ENCODE measurements at regions not wholly inside any gene's neighbourhood (a gene's known extent, or its start where the extent isn't known, plus 50 kb on each side); places are given as distances from the start of the nearest gene placed in this dataset.
A peak's percentile ranks its signal among the peaks of the same experiment; 100 is the strongest.

- Histone ChIP-seq H3K4me3 (ENCODE audit: low read depth, low read length) (peak overlapping the region; percentile 17), H3K4me1 (ENCODE audit: control insufficient read depth, insufficient read depth, low read length) (peaks cover 31% of the 10 kb centered on the region), H3K27ac (ENCODE audit: extremely low read depth, low read depth, low read length) (peak overlapping the region; percentile 56), H3K9me3 (ENCODE audit: control insufficient read depth, insufficient read depth, low read depth, low read length) (no peaks in the 10 kb centered on the region), H3K36me3 (ENCODE audit: control insufficient read depth in 2 of 2, insufficient read depth in 1 of 2, low read length in 2 of 2) (no peaks in the 10 kb centered on the region)
- ChIA-PET CTCF (interaction anchor here (0.6 to 3.0 kb wide), 7 partner anchors 10 to 325 kb away, joined by 3 to 14 read pairs (median 6); no protein-coding TSS in a partner anchor), POLR2A (interaction anchor here (0.6 to 1.0 kb wide), 4 partner anchors 11 to 208 kb away, joined by 3 to 5 read pairs (median 4); no protein-coding TSS in a partner anchor)
- peak; percentile 59 for TF ChIP-seq GLIS1 (tag by site-specific recombination; IDR thresholded peaks at IDR 0.05)
- peak; percentile 53 for TF ChIP-seq ZBTB8A (tag by site-specific recombination; IDR thresholded peaks at IDR 0.05)
- peak; percentile 80 for TF ChIP-seq ZEB2 (tag by site-specific recombination; IDR thresholded peaks at IDR 0.05)
- 0 out of 2 replicates have a peak, but pooled peaks have one; percentile 36 for TF ChIP-seq ZFP69B (tag by site-specific recombination; IDR thresholded peaks at IDR 0.05)
- TF ChIP-seq ZBTB44 (tag by site-specific recombination; IDR thresholded peaks at IDR 0.05) = peak; percentile 26; the same call in 1 of the 2 replicates
- TF ChIP-seq, protein P1, sequence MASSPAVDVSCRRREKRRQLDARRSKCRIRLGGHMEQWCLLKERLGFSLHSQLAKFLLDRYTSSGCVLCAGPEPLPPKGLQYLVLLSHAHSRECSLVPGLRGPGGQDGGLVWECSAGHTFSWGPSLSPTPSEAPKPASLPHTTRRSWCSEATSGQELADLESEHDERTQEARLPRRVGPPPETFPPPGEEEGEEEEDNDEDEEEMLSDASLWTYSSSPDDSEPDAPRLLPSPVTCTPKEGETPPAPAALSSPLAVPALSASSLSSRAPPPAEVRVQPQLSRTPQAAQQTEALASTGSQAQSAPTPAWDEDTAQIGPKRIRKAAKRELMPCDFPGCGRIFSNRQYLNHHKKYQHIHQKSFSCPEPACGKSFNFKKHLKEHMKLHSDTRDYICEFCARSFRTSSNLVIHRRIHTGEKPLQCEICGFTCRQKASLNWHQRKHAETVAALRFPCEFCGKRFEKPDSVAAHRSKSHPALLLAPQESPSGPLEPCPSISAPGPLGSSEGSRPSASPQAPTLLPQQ (tag by site-specific recombination; IDR thresholded peaks at IDR 0.05) = peak; percentile 78
- TF ChIP-seq ZNF629 (tag by site-specific recombination; IDR thresholded peaks at IDR 0.05) = peak; percentile 85
- peak; percentile 86 for TF ChIP-seq FEZF1 (tag by site-specific recombination; IDR thresholded peaks at IDR 0.05)
- TF ChIP-seq ATF2 (tag by site-specific recombination; IDR thresholded peaks at IDR 0.05; ENCODE audit: low read depth) = peak; percentile 97
- peak; percentile 78 for TF ChIP-seq ZNF324 (tag by site-specific recombination; IDR thresholded peaks at IDR 0.05)
- TF ChIP-seq, protein P2, sequence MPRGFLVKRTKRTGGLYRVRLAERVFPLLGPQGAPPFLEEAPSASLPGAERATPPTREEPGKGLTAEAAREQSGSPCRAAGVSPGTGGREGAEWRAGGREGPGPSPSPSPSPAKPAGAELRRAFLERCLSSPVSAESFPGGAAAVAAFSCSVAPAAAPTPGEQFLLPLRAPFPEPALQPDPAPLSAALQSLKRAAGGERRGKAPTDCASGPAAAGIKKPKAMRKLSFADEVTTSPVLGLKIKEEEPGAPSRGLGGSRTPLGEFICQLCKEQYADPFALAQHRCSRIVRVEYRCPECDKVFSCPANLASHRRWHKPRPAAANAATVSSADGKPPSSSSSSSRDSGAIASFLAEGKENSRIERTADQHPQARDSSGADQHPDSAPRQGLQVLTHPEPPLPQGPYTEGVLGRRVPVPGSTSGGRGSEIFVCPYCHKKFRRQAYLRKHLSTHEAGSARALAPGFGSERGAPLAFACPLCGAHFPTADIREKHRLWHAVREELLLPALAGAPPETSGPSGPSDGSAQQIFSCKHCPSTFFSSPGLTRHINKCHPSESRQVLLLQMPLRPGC (tag by site-specific recombination; IDR thresholded peaks at IDR 0.05) = peak; percentile 30; the same call in 1 of the 2 replicates
- peak; percentile 70 for TF ChIP-seq ZNF398 (tag by site-specific recombination; IDR thresholded peaks at IDR 0.05)
- TF ChIP-seq ZBTB10 (tag by site-specific recombination; IDR thresholded peaks at IDR 0.05) = no peak
- peak; percentile 88 for TF ChIP-seq TRIM28 (IDR thresholded peaks at IDR 0.05; ENCODE audit: borderline replicate concordance, low read length)
- 0 out of 2 replicates have a peak, but pooled peaks have one; percentile 5 for TF ChIP-seq ZNF664 (tag by site-specific recombination; IDR thresholded peaks at IDR 0.05)
- peak; percentile 52 for TF ChIP-seq ZNF335 (tag by site-specific recombination; conservative IDR thresholded peaks at IDR 0.05)
- TF ChIP-seq ZNF558 (tag by site-specific recombination; IDR thresholded peaks at IDR 0.05) = peak; percentile 13; the same call in 1 of the 2 replicates
- TF ChIP-seq KLF8 (tag by site-specific recombination; IDR thresholded peaks at IDR 0.05) = 0 out of 2 replicates have a peak, but pooled peaks have one; percentile 12
- peak; percentile 58; the same call in 1 of the 2 replicates for TF ChIP-seq ZNF2 (tag by site-specific recombination; IDR thresholded peaks at IDR 0.05)
- no peak for TF ChIP-seq ZNF157 (tag by site-specific recombination; IDR thresholded peaks at IDR 0.05)
- peak; percentile 91 for TF ChIP-seq ZNF660 (tag by site-specific recombination; IDR thresholded peaks at IDR 0.05)
- 0 out of 2 replicates have a peak, but pooled peaks have one; percentile 13 for TF ChIP-seq ZNF639 (tag by site-specific recombination; IDR thresholded peaks at IDR 0.05)
- peak; percentile 46; the same call in 1 of the 2 replicates for TF ChIP-seq PRDM1 (tag by site-specific recombination; IDR thresholded peaks at IDR 0.05)
- TF ChIP-seq ZBTB21 (tag by site-specific recombination; IDR thresholded peaks at IDR 0.05) = peak; percentile 88
- 0 out of 2 replicates have a peak, but pooled peaks have one; percentile 66 for TF ChIP-seq ZNF10 (tag by site-specific recombination; IDR thresholded peaks at IDR 0.05)
- peak; percentile 34 for TF ChIP-seq ZNF366 (tag by site-specific recombination; conservative IDR thresholded peaks at IDR 0.05)
Observed at GRCh38 chr6:150720774-150721233, 121.1 kb downstream of the PLEKHG1 start.
